ENCODE measurements at regions not wholly inside any gene's neighbourhood (a gene's known extent, or its start where the extent isn't known, plus 50 kb on each side); places are given as distances from the start of the nearest gene placed in this dataset.

DNA sequence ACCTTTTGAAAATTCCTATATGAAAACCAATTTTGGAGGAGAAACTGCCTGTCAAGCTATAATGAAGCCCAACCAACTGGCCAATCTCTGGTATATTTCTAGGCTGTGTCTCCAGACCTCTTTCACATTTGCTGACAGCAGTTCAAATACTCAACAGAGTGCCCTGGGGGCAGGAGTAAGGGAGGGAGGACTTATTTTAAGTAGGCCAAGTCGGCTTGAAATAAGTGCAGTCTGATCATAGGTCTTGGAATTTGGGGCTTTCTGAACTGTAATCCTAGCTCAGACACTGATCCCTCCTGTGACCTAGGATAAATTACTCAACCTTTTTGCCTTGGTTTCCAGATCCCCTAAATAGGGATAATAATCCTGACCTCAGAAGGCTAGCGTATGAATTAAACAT is 59.4 kb upstream of the SLC7A11 start:
- no peak for TF ChIP-seq MYC (IDR thresholded peaks at IDR 0.05; ENCODE audit: low read depth, low read length)
- no peak for TF ChIP-seq POLR2A (IDR thresholded peaks at IDR 0.05; ENCODE audit: extremely low read depth, insufficient read length)
- TF ChIP-seq, protein P1, sequence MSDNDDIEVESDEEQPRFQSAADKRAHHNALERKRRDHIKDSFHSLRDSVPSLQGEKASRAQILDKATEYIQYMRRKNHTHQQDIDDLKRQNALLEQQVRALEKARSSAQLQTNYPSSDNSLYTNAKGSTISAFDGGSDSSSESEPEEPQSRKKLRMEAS (IDR thresholded peaks at IDR 0.05; ENCODE audit: low read depth, low read length), result no peak
- TF ChIP-seq, protein P2, sequence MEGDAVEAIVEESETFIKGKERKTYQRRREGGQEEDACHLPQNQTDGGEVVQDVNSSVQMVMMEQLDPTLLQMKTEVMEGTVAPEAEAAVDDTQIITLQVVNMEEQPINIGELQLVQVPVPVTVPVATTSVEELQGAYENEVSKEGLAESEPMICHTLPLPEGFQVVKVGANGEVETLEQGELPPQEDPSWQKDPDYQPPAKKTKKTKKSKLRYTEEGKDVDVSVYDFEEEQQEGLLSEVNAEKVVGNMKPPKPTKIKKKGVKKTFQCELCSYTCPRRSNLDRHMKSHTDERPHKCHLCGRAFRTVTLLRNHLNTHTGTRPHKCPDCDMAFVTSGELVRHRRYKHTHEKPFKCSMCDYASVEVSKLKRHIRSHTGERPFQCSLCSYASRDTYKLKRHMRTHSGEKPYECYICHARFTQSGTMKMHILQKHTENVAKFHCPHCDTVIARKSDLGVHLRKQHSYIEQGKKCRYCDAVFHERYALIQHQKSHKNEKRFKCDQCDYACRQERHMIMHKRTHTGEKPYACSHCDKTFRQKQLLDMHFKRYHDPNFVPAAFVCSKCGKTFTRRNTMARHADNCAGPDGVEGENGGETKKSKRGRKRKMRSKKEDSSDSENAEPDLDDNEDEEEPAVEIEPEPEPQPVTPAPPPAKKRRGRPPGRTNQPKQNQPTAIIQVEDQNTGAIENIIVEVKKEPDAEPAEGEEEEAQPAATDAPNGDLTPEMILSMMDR (IDR thresholded peaks at IDR 0.05; ENCODE audit: low read depth, low read length), result no peak
- DNase-seq (ENCODE audit: low read depth), result no peak

DNA sequence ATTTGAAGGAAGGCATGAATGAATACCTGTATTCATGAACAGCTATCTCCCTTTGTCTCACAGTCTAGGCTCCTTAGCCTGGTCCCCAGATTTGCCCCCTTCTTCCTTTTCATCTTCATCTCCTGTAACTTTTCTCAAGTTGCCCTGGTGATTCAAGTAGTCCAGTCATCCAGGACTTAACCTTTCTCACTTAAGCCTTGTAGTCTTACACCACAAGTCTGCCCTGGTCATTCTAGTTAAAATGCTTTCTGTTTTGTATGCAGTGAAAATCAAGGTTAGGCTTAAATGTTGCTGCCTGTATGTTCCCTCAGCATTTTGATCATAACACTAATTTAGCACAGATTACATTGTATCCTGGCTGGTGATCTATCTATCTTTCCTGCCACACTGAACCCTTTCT is 58.5 kb upstream of the SLC7A11 start:
- TF ChIP-seq MYC (IDR thresholded peaks at IDR 0.05; ENCODE audit: low read depth, low read length), result no peak
- TF ChIP-seq, protein P2 (IDR thresholded peaks at IDR 0.05; ENCODE audit: low read depth, low read length), result no peak
- no peak for TF ChIP-seq POLR2A (IDR thresholded peaks at IDR 0.05; ENCODE audit: extremely low read depth, insufficient read length)
- TF ChIP-seq, protein P1 (IDR thresholded peaks at IDR 0.05; ENCODE audit: low read depth, low read length), result no peak
- H3K4me3 ChIP-seq (ENCODE audit: low read depth, low read length), result no peak overlapping the region
- DNase-seq (ENCODE audit: low read depth), result no peak

More for the DNA sequence above, 59.4 kb upstream of the SLC7A11 start:
- no peak overlapping the region for H3K4me3 ChIP-seq (ENCODE audit: low read depth, low read length)

DNA sequence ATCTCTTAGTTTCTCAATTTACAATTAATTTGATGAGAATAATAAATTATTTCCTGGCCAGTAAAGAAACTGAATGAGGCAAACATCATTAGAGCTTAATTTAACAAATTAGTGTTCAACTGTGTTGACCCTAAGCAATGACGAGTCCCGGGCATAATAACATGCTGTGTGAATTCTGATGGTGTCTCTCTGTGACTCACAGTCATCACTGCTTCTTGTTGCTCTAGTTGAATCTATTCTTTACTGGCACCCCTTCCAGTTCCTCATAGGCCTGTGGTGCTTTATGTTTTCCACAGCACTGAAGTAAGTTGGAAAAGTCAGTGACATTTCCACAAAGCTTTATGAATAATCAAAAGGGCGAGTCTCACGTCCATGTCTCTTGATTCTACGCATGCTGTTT is 57.7 kb upstream of the SLC7A11 start:
- no peak overlapping the region for H3K4me3 ChIP-seq (ENCODE audit: low read depth, low read length)
- TF ChIP-seq, protein P2 (IDR thresholded peaks at IDR 0.05; ENCODE audit: low read depth, low read length), result no peak
- TF ChIP-seq, protein P1 (IDR thresholded peaks at IDR 0.05; ENCODE audit: low read depth, low read length), result no peak
- no peak for TF ChIP-seq POLR2A (IDR thresholded peaks at IDR 0.05; ENCODE audit: extremely low read depth, insufficient read length)
- no peak for TF ChIP-seq MYC (IDR thresholded peaks at IDR 0.05; ENCODE audit: low read depth, low read length)
- DNase-seq (ENCODE audit: low read depth), result no peak

DNA sequence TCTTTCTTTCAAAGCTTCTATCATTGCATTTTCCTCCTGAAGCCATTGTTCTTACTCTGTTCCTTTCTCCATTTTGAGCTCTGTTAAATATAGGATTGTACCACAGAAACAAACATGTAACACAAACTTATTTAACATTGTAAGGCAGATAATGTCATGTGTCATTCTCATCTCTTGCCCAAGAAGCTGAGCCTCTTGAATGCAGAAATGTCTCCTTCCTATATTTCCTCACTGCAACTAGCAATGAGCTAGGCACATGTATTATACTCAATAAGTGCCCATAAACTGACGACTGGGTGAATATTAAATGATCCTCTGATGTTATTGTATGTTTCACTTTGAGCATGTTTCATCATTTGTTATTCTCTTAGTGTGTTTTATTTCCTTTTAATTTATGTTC is 56.7 kb upstream of the SLC7A11 start:
- TF ChIP-seq, protein P1 (IDR thresholded peaks at IDR 0.05; ENCODE audit: low read depth, low read length), result no peak
- TF ChIP-seq, protein P2 (IDR thresholded peaks at IDR 0.05; ENCODE audit: low read depth, low read length), result no peak
- TF ChIP-seq MYC (IDR thresholded peaks at IDR 0.05; ENCODE audit: low read depth, low read length), result no peak
- TF ChIP-seq POLR2A (IDR thresholded peaks at IDR 0.05; ENCODE audit: extremely low read depth, insufficient read length), result no peak
- DNase-seq (ENCODE audit: low read depth), result peak; percentile 6
- no peak overlapping the region for H3K4me3 ChIP-seq (ENCODE audit: low read depth, low read length)

DNA sequence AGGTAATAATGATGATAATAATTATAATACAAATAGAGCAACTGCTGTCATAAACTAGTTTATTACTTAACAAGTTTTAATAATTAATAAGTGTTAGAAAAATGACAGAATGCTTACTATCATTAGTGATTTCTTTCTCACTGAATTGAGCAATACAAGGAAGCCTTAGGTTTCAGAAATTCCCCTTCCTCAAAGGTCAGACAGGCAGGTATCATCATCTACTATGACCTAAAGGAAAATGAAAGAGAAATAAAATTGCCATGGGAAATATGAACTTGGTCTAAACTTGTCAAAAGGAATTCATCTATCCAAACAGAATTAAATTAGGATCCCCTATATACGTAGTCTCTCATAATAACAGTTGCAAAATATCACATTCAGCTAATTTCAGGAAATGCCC is 56.3 kb upstream of the SLC7A11 start:
- TF ChIP-seq, protein P1 (IDR thresholded peaks at IDR 0.05; ENCODE audit: low read depth, low read length), result no peak
- TF ChIP-seq POLR2A (IDR thresholded peaks at IDR 0.05; ENCODE audit: extremely low read depth, insufficient read length) (no peak), MYC (IDR thresholded peaks at IDR 0.05; ENCODE audit: low read depth, low read length) (no peak)
- TF ChIP-seq, protein P2 (IDR thresholded peaks at IDR 0.05; ENCODE audit: low read depth, low read length), result no peak
- H3K4me3 ChIP-seq (ENCODE audit: low read depth, low read length), result no peak overlapping the region
- no peak for DNase-seq (ENCODE audit: low read depth)
